GM12891 (cell line): ENCODE measurements at regions not wholly inside any gene's neighbourhood (a gene's known extent, or its start where the extent isn't known, plus 50 kb on each side); places are given as distances from the start of the nearest gene placed in this dataset.

Source experiments
- POLR2A ChIP-seq: IDR thresholded peaks from 2 replicates; pipeline ENCODE4 v1.6.1; 2011; ENCODE audit warnings: low read depth, low read length, control low read depth
- POLR2AphosphoS5 ChIP-seq: IDR thresholded peaks from 2 replicates; pipeline ENCODE4 v1.6.1; 2011; ENCODE audit warnings: low read depth, low read length, control low read depth
- TAF1 ChIP-seq: IDR thresholded peaks from 2 replicates; pipeline ENCODE4 v1.6.1; 2011; ENCODE audit warnings: low read depth, low read length, control low read depth

DNA sequence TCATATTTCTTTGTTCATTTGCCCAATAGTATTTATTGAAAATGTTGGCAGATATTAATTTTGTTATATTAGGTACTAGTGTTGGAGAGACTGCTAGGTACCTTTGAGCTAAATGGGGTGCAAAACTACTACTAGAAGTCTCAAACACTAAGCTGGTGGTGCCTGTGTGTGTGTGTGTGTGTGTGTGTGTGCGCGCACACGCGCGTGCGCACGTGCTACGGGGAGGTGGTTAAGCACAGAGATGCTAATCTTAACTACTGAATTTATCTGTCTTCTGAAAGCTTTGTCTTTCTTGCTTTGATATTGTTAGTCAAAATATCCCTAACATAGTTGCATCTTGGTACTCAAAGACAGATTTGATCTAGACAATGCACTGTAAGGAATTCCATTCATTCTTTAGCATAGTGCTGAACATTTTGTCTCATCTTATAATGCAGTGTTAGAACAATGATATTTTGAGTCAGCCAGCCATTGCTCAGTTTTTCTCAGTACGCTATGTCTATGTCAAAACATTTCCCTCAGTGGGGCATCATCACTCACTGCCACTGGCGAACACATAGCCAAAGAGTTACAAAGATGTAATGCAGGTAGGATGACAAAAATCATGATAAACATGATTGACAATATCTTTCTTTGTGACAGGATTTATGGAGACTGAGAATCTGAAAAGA is 396.0 kb upstream of the RGPD4 start:
- TF ChIP-seq POLR2A (no peak), TAF1 (no peak), POLR2AphosphoS5 (no peak)
